HG03342 (cell line): ENCODE measurements at regions not wholly inside any gene's neighbourhood (a gene's known extent, or its start where the extent isn't known, plus 50 kb on each side); places are given as distances from the start of the nearest gene placed in this dataset.

Experiments
- ATAC-seq: cut with Tn5 transposase; IDR thresholded peaks from one replicate; pipeline ENCODE4 v1.9.1; 2021; ENCODE audit warnings: mild to moderate bottlenecking, moderate library complexity; ENCODE audit not compliant: unreplicated experiment

DNA sequence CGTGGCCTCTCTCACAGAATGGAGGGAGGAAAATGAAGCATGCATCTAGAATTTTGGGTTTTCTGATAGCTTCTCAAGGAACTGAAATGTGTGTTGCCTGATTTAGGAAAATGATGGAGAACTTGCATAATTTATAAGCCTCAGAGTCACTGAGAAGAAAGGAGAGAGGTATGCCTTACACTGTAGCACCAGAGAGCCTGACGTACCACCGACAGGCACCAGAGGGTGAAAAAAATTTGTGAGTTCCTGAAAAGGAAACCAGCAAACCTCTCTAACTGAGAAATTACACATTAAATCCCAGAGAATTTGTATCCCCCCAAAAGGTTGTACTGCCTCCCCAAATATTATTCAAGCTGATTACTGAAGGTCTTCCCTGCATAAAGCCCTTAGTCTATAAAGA lies 915.3 kb upstream of the SLITRK6 start:
- no peak for ATAC-seq

- ATAC-seq: no peak
Observed at GRCh38 chr13:86725105-86725504, 925.9 kb upstream of the SLITRK6 start.

GRCh38 chr13:86729206-86729605 lies 930.0 kb upstream of the SLITRK6 start:
- ATAC-seq: no peak

- no peak for ATAC-seq
Observed at GRCh38 chr13:86731987-86732386, 932.8 kb upstream of the SLITRK6 start.

GRCh38 chr13:86737334-86737932 lies 933.7 kb upstream of the SLITRK5 start:
- no peak for ATAC-seq

- no peak for ATAC-seq
Observed at GRCh38 chr13:86741762-86742285, 929.3 kb upstream of the SLITRK5 start.

- ATAC-seq: no peak
Observed at GRCh38 chr13:86757236-86757978, 913.8 kb upstream of the SLITRK5 start.

DNA sequence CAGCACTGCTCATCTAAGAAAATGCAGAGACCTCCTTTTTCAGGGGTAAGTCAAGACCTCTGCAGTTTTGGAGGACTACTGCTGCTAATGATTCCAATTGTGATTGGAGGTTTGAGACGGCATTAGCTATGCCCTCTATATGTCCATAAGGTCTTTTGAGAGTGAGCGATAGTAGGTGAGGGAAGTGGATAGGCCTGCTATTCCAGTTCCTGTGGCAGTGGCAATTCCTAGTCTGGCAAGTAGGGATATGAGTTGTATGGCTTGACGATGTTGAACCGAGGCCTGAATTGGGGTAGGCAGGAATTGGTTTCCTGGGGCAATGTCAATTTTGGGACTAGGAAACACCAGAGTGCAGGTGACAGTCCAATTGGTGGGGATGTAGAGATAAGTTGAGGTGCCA lies 913.1 kb upstream of the SLITRK5 start:
- no peak for ATAC-seq

GRCh38 chr13:86760620-86761019 lies 910.6 kb upstream of the SLITRK5 start:
- no peak for ATAC-seq

- ATAC-seq: no peak
Observed at GRCh38 chr13:86765462-86765861, 905.7 kb upstream of the SLITRK5 start.

DNA sequence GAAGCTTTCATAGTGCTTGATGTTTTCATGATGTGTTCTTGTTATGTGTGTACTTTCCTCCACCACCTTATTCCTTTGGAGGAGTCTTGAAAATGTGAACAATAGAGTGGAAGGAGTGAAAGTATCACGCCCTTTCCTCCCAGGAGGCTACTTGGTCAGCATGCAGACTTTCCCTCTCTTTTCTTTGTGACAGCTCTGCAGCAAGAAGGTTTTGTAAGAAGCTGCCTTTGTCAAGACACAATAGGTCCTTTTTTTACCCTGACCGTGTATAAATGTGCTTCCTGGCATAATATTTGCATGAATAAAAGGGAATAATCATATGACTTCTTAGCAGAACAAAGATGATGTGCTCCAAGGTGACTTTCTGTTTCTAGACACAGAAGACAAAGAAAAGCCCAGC lies 882.6 kb upstream of the SLITRK5 start:
- ATAC-seq: no peak

- ATAC-seq: no peak
Observed at GRCh38 chr13:86792153-86792651, 879.0 kb upstream of the SLITRK5 start.

- ATAC-seq: no peak
Observed at GRCh38 chr13:86795858-86796257, 875.3 kb upstream of the SLITRK5 start.

DNA sequence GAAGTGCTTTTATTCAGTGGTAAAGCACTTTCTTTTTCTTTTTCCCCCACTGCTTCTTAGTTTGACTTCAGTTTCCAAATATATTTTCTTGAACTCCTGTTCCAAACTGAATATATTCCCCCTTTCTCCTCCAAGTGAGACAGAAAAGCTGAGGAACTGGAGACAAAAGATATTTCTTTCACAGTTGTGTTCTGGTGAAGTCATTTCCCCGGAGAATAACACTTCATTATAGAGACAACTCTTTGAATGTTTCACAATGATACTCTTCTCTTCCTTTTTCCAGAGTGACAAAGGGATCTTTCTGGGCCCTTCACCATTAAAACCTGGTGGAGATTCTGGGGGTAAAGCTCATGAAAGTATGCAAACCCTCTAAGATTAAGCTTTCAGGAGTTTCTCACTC lies 860.8 kb upstream of the SLITRK5 start:
- no peak for ATAC-seq

DNA sequence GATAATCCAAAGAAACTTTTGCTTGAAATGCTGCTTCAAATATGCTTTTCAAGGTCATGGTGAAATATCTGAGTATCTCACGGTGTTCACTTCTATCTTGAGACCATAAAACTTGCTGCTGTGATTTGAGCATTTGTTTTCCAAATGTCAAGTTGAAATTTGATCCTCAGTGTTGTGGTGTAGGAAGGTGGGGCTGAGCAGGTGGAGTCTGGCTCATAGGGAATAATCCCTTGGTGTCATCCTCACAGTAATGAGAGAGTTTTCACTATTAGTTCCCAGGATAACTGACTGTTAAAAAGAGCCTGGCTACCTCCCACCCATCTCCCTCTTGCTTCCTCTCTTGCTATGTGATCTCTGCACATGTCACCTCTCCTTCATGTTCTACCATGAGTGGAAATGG lies 858.0 kb upstream of the SLITRK5 start:
- ATAC-seq: no peak

- ATAC-seq: no peak
Observed at GRCh38 chr13:86825410-86825809, 845.8 kb upstream of the SLITRK5 start.

GRCh38 chr13:86826232-86826631 lies 844.9 kb upstream of the SLITRK5 start:
- no peak for ATAC-seq

- no peak for ATAC-seq
Observed at GRCh38 chr13:86830046-86830445, 841.1 kb upstream of the SLITRK5 start.

DNA sequence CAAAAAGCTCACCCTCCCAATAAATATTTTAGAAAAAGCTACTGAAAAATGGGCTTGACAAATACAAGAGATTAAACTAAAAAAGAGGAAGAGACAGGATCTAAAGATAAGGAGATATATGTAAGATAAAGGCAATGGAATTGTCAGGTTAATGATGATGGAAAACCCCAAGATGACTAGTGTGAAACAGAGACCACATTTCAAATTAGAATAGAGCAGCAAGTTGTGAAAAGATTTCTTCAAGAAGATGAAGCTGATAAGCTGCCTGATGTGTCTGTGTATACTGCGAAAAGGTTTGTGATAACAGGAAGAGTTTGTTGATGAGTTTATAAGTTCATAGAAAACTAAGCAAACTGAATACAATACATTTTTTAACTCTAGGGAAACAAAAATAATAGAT lies 840.1 kb upstream of the SLITRK5 start:
- no peak for ATAC-seq

DNA sequence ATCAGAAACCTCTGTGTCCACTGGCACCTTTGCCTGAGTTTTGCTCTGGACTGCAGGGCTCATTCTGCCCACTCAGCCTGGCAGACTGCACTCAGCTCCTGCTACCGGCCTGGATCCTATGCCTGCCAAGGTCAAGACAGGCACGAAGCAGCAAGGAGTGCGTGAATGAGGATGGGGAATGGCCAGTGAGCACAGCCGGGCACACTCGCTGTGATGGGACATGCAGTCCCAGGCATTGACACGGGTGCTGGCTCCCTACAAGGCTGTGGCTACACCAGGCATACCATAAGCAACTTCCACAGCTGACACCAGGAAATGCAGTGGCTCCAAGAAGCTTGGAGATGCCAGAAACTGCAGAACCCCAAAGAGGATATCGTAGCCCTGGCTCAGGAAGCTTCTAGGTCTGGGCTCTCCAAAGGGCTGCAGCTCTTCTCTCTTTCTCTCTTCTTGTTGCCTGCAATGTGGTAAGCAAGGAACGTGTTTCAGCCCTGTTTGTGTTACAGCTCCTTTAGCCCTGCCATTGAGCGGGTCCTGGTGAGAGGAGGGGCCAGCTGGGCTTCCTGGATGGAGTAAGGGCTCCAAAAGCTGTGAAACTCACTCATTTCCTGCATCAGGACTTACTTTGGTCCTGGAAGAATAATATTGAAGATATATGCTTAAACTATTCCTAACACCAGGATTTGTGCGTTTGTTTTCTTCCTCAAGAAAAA lies 832.6 kb upstream of the SLITRK5 start:
- ATAC-seq: no peak

- no peak for ATAC-seq
Observed at GRCh38 chr13:86839221-86839620, 832.0 kb upstream of the SLITRK5 start.
